Endothelial cell of umbilical vein (primary cell): ENCODE measurements at regions not wholly inside any gene's neighbourhood (a gene's known extent, or its start where the extent isn't known, plus 50 kb on each side); places are given as distances from the start of the nearest gene placed in this dataset.

Experiments
- EZH2 ChIP-seq: IDR thresholded peaks from 2 replicates; pipeline ENCODE4 v1.6.1; 2012; ENCODE audit warnings: borderline replicate concordance, low read depth, mild to moderate bottlenecking, moderate library complexity, low read length, inconsistent platforms; ENCODE audit not compliant: severe bottlenecking
- FOS ChIP-seq: IDR thresholded peaks from 2 replicates; pipeline ENCODE4 v1.6.1; 2011; ENCODE audit warnings: mild to moderate bottlenecking, low read length, moderate library complexity, borderline replicate concordance; ENCODE audit not compliant: insufficient read depth
- GATA2 ChIP-seq: IDR thresholded peaks from 2 replicates; pipeline ENCODE4 v1.7.0; 2011; ENCODE audit warnings: low read depth, mild to moderate bottlenecking, moderate library complexity, mixed read lengths, low read length; ENCODE audit not compliant: insufficient read length, insufficient read depth
- JUN ChIP-seq: IDR thresholded peaks from 2 replicates; pipeline ENCODE4 v1.6.1; 2011; ENCODE audit warnings: borderline replicate concordance, low read depth; ENCODE audit not compliant: insufficient read length, insufficient read depth
- MYC ChIP-seq: IDR thresholded peaks from one replicate; pipeline ENCODE4 v1.6.1; 2011; ENCODE audit warnings: mild to moderate bottlenecking, low read depth, low read length
- POLR2A ChIP-seq: IDR thresholded peaks from 2 replicates; pipeline ENCODE4 v1.6.1; 2012; ENCODE audit warnings: low read depth, mild to moderate bottlenecking, control low read depth, low read length
- POLR2AphosphoS5 ChIP-seq: IDR thresholded peaks from 2 replicates; pipeline ENCODE4 v1.6.1; 2012; ENCODE audit warnings: low read depth, mild to moderate bottlenecking, control low read depth, low read length, moderate library complexity; ENCODE audit not compliant: insufficient read depth
- TF ChIP-seq, protein P1 (sequence below), 2 donors: IDR thresholded peaks; 1 replicate in 1 of 2; 2 replicates in 1 of 2; pipeline ENCODE4 v1.5.1; 2011; ENCODE audit warnings: low read length in 2 of 2, mild to moderate bottlenecking in 2 of 2, moderate library complexity in 2 of 2, control low read depth in 1 of 2, inconsistent platforms in 1 of 2, low read depth in 1 of 2; ENCODE audit not compliant: insufficient read depth in 1 of 2; ENCODE audit errors: extremely low read depth in 1 of 2
- TF ChIP-seq, protein P2 (sequence below): IDR thresholded peaks from 2 replicates; pipeline ENCODE4 v1.6.1; 2011; ENCODE audit not compliant: insufficient read depth, insufficient read length

DNA sequence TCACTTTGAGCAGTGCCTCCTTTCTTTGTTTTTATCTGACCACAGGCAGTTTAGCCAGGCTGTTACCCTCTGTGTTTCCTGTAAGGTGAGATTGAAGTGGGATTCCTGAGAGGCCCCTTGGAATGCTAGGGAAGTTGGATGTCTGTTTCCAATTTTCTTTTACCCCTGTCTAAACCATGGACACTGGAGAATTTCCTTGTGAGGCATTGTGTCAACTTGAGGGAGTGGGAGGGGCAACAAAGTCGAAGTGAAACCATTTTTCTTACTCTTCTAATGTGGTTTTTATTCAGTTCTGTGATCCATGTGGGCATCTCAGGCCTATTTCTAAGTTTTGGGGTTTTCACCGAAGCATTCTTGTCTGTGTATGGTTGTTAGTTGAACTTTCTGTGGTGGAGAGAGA is 296.1 kb upstream of the UGT8 start:
- TF ChIP-seq, protein P1, sequence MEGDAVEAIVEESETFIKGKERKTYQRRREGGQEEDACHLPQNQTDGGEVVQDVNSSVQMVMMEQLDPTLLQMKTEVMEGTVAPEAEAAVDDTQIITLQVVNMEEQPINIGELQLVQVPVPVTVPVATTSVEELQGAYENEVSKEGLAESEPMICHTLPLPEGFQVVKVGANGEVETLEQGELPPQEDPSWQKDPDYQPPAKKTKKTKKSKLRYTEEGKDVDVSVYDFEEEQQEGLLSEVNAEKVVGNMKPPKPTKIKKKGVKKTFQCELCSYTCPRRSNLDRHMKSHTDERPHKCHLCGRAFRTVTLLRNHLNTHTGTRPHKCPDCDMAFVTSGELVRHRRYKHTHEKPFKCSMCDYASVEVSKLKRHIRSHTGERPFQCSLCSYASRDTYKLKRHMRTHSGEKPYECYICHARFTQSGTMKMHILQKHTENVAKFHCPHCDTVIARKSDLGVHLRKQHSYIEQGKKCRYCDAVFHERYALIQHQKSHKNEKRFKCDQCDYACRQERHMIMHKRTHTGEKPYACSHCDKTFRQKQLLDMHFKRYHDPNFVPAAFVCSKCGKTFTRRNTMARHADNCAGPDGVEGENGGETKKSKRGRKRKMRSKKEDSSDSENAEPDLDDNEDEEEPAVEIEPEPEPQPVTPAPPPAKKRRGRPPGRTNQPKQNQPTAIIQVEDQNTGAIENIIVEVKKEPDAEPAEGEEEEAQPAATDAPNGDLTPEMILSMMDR (IDR thresholded peaks at IDR 0.05; ENCODE audit: extremely low read depth in 1 of 2, insufficient read depth in 1 of 2, low read depth in 1 of 2, low read length in 2 of 2): no peak
- TF ChIP-seq POLR2A (no peak), EZH2 (no peak), FOS (no peak), MYC (no peak), JUN (no peak), POLR2AphosphoS5 (no peak), GATA2 (no peak)
- TF ChIP-seq, protein P2, sequence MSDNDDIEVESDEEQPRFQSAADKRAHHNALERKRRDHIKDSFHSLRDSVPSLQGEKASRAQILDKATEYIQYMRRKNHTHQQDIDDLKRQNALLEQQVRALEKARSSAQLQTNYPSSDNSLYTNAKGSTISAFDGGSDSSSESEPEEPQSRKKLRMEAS: no peak
